Liver (tissue), 3 donors: ENCODE measurements at regions not wholly inside any gene's neighbourhood (a gene's known extent, or its start where the extent isn't known, plus 50 kb on each side); places are given as distances from the start of the nearest gene placed in this dataset.

Experiments used
- CTCF ChIP-seq: fragments of 150-350 bp; IDR thresholded peaks from 2 replicates; pipeline ENCODE4 v1.5.1; 2017; ENCODE audit warnings: improper control_type of control experiment, low read depth, low read length; ENCODE audit not compliant: missing input control
- HNF4G ChIP-seq: IDR thresholded peaks from 2 replicates; pipeline ENCODE4 v1.6.1; 2016; ENCODE audit warnings: antibody characterized with exemption
- REST ChIP-seq: IDR thresholded peaks from 2 replicates; pipeline ENCODE4 v1.6.1; 2016; ENCODE audit warnings: antibody characterized with exemption, mild to moderate bottlenecking
- donor health status: healthy.
- donor health status: healthy.

- TF ChIP-seq CTCF, result no peak
- TF ChIP-seq REST, result no peak
- no peak for TF ChIP-seq HNF4G
These were observed 1108.8 kb upstream of the SEL1L start for GRCh38 chr14:82642425-82642824.
